ENCODE measurements at regions not wholly inside any gene's neighbourhood (a gene's known extent, or its start where the extent isn't known, plus 50 kb on each side); places are given as distances from the start of the nearest gene placed in this dataset.

DNA sequence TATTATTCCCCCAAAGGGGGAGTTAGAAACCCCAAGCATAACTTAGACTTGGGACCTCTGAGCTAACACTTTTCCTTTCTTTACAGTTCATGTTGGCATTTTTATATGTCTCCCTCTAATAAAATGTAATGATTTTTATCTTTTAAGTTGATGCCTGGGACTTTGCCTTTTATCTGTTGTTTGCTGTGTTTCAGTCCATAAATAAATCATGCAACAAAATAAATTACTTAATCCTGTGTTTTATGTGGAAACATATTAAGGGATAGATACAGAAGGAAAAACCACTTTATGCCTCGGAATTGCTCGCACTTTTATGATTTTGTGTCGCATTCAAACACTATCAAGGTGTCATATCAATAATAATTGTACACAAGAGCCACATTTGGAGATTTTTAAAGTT lies 93.7 kb upstream of the TBC1D5 start:
- 92% methylated on average over 3 of the region's 3 CpGs for WGBS, 2 donors
- Histone ChIP-seq H3K27ac (no peak overlapping the region), H3K9me3 (no peaks in the 10 kb centered on the region), H3K36me3 (no peaks in the 10 kb centered on the region), H3K27me3 (no peaks in the 10 kb centered on the region), H3K4me3 (replicated peaks in 1 of 3) (no peak overlapping the region), H3K4me1 (no peaks in the 10 kb centered on the region)
- DNase-seq = no peak
- intact Hi-C loops (cut with DNase I) = loop anchor here (10.0 kb wide), 1 partner anchor 191 kb away; no protein-coding TSS in a partner anchor
- TF ChIP-seq, protein P1, sequence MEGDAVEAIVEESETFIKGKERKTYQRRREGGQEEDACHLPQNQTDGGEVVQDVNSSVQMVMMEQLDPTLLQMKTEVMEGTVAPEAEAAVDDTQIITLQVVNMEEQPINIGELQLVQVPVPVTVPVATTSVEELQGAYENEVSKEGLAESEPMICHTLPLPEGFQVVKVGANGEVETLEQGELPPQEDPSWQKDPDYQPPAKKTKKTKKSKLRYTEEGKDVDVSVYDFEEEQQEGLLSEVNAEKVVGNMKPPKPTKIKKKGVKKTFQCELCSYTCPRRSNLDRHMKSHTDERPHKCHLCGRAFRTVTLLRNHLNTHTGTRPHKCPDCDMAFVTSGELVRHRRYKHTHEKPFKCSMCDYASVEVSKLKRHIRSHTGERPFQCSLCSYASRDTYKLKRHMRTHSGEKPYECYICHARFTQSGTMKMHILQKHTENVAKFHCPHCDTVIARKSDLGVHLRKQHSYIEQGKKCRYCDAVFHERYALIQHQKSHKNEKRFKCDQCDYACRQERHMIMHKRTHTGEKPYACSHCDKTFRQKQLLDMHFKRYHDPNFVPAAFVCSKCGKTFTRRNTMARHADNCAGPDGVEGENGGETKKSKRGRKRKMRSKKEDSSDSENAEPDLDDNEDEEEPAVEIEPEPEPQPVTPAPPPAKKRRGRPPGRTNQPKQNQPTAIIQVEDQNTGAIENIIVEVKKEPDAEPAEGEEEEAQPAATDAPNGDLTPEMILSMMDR (IDR thresholded peaks at IDR 0.05) = no peak
- TF ChIP-seq POLR2A (IDR thresholded peaks at IDR 0.05) = no peak

DNA sequence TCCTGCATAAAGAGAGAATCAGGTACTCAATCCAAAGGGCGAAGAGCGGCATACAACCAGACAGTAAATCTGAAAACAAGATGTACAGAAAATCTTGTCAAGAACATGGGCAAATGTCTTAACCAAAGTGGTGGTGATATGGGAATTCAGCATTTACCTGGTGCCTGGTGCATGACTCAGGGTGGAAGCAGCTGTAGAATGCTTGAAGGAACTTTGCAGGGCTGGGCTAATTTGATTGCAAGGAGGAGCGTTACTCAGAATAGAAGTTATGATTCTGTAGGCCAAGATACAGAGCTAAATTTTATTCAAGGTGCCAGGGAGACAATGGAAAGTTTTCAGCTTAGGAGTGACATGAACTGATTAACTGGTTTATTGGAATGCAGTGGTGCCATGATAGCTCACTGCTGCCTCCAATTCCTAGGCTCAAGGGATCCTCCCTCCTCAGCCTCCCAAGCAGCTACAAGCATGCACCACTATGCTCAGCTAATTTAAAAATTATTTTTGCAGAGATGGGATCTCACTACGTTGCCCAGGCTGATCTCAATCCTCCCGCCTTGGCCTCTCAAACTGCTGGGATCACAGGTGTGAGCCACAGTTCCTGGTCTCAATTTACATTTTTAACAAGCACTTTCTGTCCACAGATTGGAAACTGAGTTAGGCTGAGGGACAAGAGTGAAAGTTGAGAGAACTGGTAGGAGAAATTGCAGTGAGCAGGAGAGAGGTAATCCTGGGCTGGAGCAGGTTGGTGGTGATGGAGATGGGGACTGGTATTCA lies 91.5 kb upstream of the TBC1D5 start:
- Histone ChIP-seq H3K27me3 (no peaks in the 10 kb centered on the region), H3K9me3 (no peaks in the 10 kb centered on the region), H3K4me3 (replicated peaks in 1 of 3) (no peak overlapping the region), H3K4me1 (no peaks in the 10 kb centered on the region), H3K27ac (no peak overlapping the region), H3K36me3 (no peaks in the 10 kb centered on the region)
- TF ChIP-seq, protein P1 (IDR thresholded peaks at IDR 0.05) = no peak
- no peak for TF ChIP-seq POLR2A (IDR thresholded peaks at IDR 0.05)
- intact Hi-C loops (cut with DNase I) = loop anchor here (10.0 kb wide), 1 partner anchor 189 kb away; no protein-coding TSS in a partner anchor
- no peak for DNase-seq
- WGBS, 2 donors = 93 to 97% methylated on average over 5 of the region's 5 CpGs

DNA sequence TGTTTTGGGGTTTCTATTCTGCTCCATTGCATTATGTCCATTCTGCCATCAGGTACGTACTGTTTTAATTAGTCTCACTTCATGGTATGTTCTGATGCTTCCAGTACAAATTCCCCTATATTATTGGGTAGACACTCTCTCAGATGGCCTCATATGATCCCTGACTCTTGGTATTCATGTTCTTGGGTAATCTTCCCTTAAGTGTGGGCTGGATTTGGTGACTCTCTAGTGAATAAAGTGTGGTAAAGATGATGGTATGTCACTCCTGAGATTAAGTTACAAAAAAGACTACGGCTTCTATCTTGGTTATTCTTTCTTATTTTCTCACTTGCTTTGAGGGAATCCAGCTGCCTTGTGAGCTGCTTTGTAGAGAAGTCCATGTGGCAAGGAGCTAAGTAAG lies 89.6 kb upstream of the TBC1D5 start:
- no peaks in the 10 kb centered on the region for H3K9me3 ChIP-seq

DNA sequence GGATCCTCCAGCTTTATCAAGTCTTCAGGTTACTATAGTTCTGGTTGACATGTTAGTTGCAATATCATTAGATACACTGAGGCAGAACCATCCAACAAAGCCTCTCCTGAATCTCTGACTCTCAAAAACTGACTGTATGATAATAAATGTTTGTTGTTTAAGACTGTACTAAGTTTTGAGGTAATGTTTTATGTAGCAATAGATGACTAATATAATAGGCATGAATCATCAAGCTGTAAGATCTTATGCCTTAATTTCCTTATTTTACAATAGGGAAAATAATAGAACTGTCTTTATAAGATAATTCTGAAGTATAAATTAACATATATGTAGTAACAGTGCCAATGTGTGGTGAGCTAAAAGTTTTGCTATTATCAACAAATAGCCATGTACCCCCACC lies 88.9 kb upstream of the TBC1D5 start:
- Histone ChIP-seq H3K4me1 (no peaks in the 10 kb centered on the region), H3K36me3 (no peaks in the 10 kb centered on the region), H3K27me3 (no peaks in the 10 kb centered on the region), H3K4me3 (replicated peaks in 1 of 3) (no peak overlapping the region), H3K9me3 (no peaks in the 10 kb centered on the region), H3K27ac (no peak overlapping the region)
- intact Hi-C loops (cut with DNase I) = loop anchor here (10.0 kb wide), 1 partner anchor 187 kb away; no protein-coding TSS in a partner anchor
- TF ChIP-seq POLR2A (IDR thresholded peaks at IDR 0.05) = no peak
- TF ChIP-seq, protein P1 (IDR thresholded peaks at IDR 0.05) = no peak
- DNase-seq = no peak

More for the DNA sequence above, 89.6 kb upstream of the TBC1D5 start:
- WGBS, 2 donors = 95 to 99% methylated on average over 2 of the region's 2 CpGs
- no peak for DNase-seq
- TF ChIP-seq POLR2A (IDR thresholded peaks at IDR 0.05) = no peak
- TF ChIP-seq, protein P1 (IDR thresholded peaks at IDR 0.05) = no peak
- Histone ChIP-seq H3K4me1 (no peaks in the 10 kb centered on the region), H3K4me3 (replicated peaks in 1 of 3) (no peak overlapping the region), H3K36me3 (no peaks in the 10 kb centered on the region), H3K27me3 (no peaks in the 10 kb centered on the region), H3K27ac (no peak overlapping the region)
- intact Hi-C loops (cut with DNase I) = loop anchor here (10.0 kb wide), 1 partner anchor 187 kb away; no protein-coding TSS in a partner anchor

DNA sequence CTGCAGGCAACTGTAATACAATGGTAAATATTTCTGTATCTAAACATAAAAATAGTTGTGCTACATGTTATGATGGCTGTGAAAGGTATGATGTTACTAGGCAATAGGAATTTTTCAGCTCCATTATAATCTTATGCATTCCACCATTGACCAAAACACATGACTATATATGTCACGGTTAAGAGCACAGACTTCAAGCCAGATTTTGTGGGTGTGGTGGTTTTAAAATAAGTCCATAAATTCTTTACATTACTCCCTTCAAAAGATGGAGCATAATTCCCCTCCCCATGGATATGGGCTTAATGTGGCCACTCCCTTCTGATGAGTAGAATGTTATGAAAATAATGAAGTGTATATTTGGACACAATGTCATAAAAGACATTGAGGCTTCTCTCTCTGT lies 88.4 kb upstream of the TBC1D5 start:
- intact Hi-C loops (cut with DNase I) = loop anchor here (10.0 kb wide), 1 partner anchor 186 kb away; no protein-coding TSS in a partner anchor
- WGBS, 2 donors = 77 to 97% methylated on average over 1 of the region's 1 CpG
- TF ChIP-seq, protein P1 (IDR thresholded peaks at IDR 0.05) = no peak
- TF ChIP-seq POLR2A (IDR thresholded peaks at IDR 0.05) = no peak
- Histone ChIP-seq H3K27me3 (no peaks in the 10 kb centered on the region), H3K9me3 (no peaks in the 10 kb centered on the region), H3K4me3 (replicated peaks in 1 of 3) (no peak overlapping the region), H3K4me1 (no peaks in the 10 kb centered on the region), H3K36me3 (no peaks in the 10 kb centered on the region), H3K27ac (no peak overlapping the region)
- no peak for DNase-seq
